Right forelimb (tissue), 1 donor: ENCODE measurements at regions not wholly inside any gene's neighbourhood (a gene's known extent, or its start where the extent isn't known, plus 50 kb on each side); places are given as distances from the start of the nearest gene placed in this dataset.
"Not testable (repeated sequence)": the region's sequence is repeated elsewhere in the genome, so short reads cannot be mapped to it uniquely, and the experiment has no call there.

ENCODE experiments used
- DNase-seq: peaks from one replicate; pipeline ENCODE4 v3.0.0-alpha.2; 2018

- no peak for DNase-seq
Observed at GRCh38 chr18:67840379-67840778, 323.9 kb upstream of the DSEL start.

- DNase-seq, result no peak
Observed at GRCh38 chr18:67818432-67818831, 301.9 kb upstream of the DSEL start.

- no peak for DNase-seq
Observed at GRCh38 chr18:67815280-67815679, 298.8 kb upstream of the DSEL start.

DNA sequence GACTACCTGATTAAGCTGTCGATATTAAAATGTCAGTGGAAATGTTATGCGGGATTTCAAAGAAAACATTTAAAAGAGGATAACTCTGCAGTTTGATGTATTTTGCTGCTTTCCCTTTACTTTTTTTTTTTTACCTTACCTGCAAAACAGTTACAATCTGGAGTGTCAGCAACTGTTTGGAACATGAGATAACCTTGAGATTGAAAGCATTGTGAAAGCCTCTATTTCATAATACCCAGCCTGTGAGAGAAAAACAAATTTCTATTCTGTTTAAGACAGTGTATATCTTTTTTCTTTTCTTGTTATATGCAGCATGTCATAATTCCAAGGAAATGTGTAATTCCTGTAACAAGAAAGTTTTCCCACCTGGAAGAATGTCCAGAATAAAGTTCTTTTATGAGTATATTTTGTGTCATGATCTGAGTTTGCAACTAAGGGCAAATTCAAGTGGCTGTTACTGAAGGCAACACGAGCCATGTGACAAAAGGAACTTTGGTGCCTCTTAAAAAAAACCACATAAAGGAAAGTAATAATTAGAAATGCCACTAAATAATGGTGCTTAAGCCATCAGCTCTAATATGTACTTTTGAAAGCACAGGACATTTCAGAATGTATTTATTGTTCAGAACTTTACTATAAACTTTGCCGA, 297.0 kb upstream of the DSEL start:
- DNase-seq, result no peak

GRCh38 chr18:67805261-67805660, 288.7 kb upstream of the DSEL start:
- DNase-seq, result no peak

DNA sequence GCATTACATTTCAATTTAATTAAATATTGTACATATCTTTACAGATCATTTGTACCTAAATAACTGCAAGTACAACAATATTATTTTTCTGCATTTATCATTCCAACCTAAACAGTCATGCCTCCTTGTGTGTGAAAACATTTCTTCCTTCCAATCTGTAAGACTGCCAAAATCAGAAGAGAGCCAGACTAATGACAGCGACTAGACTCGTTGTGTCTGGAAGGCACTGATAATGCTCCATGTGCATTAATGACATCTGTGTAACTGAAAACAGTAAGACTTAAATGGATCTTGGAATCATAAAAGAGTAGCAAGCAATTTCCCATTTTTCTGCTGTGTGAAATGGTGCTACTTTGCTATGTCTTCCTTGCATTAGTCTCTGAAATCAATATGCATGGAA, 278.0 kb upstream of the DSEL start:
- no peak for DNase-seq

DNA sequence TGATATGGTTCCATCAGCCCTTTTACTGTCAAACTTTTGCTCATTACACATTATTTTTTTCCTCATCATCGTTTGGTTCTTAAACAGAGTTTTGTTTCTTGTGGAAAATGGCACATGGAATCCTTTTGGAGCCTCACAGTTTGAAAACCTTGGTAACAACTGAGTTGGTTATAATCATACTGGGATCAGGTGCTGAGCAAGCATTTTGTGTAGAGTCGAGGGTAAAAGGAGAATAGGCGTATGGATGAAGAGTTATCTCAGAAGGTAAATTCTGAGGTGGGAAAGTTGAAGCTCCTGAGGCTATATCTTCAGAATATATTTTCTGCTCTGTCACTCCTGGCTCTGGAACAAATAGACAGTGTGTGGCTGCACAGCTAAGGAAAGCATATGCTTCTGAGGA, 274.0 kb upstream of the DSEL start:
- DNase-seq, result no peak

- DNase-seq, result no peak
Observed at GRCh38 chr18:67789165-67789545, 272.6 kb upstream of the DSEL start.

DNA sequence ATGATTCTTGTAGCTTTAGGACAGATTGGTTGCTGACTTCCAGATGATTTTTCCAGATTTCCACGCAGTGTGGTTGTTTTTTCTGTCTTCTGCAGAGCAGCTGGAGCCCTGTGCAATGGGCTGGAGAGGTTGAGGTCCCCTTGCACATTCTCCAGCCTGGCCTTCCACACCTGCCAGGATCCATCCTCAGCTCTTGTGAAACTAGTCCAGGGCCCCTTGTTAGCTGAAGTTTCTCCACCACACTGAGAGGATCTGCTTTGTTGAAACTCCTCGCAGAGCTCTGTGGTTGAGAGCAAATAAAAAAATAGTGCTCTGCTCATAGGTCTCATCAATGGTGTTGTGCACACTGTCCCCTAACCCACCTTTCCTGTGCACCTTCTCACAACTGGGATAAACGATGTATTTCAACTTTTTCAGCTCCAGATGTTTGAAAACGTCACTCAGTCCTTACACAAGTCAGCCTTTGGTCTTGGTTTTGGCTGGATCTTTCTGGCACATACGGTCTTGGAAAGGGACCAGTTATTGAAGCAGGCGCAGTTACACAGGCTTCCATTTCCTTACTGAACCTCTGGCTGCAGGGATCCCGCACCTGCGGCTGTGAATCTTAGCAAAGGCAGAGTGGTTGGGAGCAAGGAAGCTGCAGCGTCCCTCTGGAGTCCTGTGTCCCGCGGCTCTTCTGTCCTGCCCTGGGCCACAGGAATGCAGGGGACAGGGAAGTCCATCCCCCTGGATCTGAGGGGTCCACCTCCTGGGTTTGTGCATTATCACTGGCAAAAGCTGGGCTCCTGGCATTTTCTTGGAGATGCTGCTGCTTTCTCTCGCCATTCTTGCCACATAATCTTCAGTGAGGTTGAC, 272.0 kb upstream of the DSEL start:
- DNase-seq, result no peak

- no peak for DNase-seq
Observed at GRCh38 chr18:67783196-67783946, 266.9 kb upstream of the DSEL start.

- no peak for DNase-seq
Observed at GRCh38 chr18:67778016-67778415, 261.5 kb upstream of the DSEL start.

- no peak for DNase-seq
Observed at GRCh38 chr18:67776929-67777328, 260.4 kb upstream of the DSEL start.

GRCh38 chr18:67771271-67771670, 254.8 kb upstream of the DSEL start:
- DNase-seq, result no peak

- DNase-seq, result no peak
Observed at GRCh38 chr18:67770520-67770919, 254.0 kb upstream of the DSEL start.

DNA sequence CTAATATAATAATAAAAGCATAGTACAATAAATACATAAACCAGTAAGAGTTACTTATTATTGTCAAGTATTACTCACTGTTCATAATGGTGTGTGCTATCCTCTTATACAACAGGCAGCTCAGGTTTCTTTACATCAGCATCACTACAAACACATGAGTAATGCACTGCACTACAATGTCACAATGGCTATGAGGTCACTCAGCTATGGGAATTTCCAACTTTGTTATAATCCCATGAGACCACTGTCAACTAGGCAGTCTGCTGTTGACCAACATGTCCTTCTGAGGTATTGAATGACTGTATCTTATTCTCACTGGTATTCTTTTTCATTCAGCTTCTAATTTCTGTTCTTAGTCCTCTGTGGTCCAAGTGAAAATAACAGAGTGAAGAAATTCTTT, 250.4 kb upstream of the DSEL start:
- DNase-seq, result no peak

- not testable (repeated sequence) for DNase-seq
Observed at GRCh38 chr18:67752211-67752610, 235.7 kb upstream of the DSEL start.

DNA sequence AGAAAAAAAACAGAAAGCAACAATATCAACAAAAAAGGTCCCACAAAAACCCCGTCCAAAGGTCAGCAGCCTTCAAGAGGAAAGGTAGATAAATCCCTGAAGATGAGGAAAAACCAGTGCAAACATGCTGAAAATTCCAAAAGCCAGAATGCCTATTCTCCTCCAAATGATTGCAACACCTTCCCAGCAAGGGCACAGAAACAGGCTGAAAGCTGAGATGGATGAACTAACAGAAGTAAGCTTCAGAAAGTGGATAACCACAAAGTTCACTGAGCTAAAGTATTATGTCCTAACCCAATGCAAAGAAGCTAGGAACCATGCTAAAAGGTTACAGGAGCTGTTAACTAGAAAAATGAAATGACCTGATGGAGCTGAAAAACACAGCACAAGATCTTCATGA, 226.4 kb upstream of the DSEL start:
- no peak for DNase-seq

DNA sequence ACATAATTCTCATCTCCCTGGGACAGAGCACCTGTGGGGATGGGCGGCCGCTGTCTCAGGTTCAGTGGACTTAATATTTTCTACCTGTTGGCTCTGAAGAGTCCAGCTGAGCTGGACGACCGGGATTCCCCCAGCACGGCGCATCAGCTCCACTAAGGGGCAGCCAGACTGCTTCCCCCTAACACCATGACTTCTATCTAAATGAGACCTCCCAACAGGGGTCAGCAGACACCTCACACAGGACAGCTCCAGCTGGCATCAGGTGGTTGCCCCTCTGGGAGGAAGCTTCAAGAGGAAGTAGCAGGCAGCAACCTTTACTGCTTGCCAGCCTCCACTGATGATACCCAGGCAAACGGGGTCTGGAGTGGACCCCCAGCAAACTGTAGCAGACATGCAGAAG, 226.0 kb upstream of the DSEL start:
- DNase-seq, result no peak

- DNase-seq, result no peak
Observed at GRCh38 chr18:67735506-67735905, 219.0 kb upstream of the DSEL start.

DNA sequence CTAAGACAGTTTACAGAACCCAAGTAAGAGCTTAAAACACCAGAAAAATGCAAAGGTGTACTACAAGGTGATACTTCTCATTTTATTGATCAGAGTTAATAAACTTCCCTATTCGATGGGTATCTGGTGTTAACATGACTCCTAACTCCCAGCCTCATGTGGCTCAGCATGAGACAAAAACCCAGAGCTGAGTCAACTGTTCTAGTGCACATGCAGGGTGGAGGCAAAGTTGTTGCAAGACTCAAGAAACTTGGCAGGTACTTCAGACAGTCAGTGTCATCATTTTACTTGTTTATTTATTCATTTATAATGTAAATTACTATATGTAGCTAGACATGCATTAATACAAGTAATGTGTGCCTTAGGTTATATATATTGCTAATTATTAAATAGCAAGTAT, 216.6 kb upstream of the DSEL start:
- no peak for DNase-seq

- no peak for DNase-seq
Observed at GRCh38 chr18:67731851-67732250, 215.3 kb upstream of the DSEL start.

DNA sequence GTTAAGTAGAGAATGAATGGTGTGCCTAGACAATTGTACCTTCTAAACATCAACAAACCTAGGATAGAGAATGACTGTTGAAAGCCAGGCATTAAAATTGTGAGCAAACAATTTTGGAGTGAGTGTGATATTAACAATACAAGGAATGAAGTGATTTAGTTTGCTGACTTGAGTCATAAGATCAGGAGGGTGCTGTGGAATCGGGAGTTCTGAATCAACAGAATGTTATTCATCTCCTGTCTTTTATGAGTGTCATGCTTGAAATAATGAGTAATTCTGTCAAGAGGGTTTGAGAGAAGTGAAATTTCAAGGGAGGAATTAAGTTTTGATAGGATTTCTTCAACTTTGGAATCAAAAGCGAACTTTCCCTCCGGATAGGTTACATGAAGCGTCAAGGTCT, 214.4 kb upstream of the DSEL start:
- DNase-seq, result no peak

DNA sequence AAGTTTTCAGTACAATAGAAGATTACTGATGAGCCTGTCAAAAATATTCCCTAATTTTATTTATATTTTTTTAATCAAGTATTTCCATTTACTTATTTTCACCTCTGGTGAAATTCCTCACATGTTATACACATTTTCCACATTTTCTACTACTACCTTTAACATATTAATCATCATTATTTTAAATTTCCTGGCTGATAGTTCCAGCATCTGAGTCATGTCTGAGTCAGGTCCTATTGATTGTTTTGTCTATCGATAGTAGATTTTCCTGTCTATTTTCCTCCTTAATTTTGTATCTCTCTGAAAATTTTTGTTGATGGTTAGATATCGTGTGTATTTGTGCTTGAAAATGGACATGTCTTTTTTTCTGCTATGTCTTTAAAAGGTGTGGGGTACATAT, 211.8 kb upstream of the DSEL start:
- DNase-seq, result no peak

GRCh38 chr18:67726882-67727281, 210.4 kb upstream of the DSEL start:
- no peak for DNase-seq
